Stimulated activated CD8-positive, alpha-beta memory T cell treated with anti-CD3 and anti-CD28 coated beads, Interleukin-12 subunit alpha, Interleukin-12 subunit beta, amount 100 ng/mL, for 4 hours (primary cell): ENCODE measurements at regions not wholly inside any gene's neighbourhood (a gene's known extent, or its start where the extent isn't known, plus 50 kb on each side); places are given as distances from the start of the nearest gene placed in this dataset.
A peak's percentile ranks its signal among the peaks of the same experiment; 100 is the strongest.
"Not testable (repeated sequence)": the region's sequence is repeated elsewhere in the genome, so short reads cannot be mapped to it uniquely, and the experiment has no call there.

ENCODE experiments used
- DNase-seq: peaks from one replicate; pipeline ENCODE4 v3.0.0-alpha.2; 2020; ENCODE audit warnings: low read depth

DNA sequence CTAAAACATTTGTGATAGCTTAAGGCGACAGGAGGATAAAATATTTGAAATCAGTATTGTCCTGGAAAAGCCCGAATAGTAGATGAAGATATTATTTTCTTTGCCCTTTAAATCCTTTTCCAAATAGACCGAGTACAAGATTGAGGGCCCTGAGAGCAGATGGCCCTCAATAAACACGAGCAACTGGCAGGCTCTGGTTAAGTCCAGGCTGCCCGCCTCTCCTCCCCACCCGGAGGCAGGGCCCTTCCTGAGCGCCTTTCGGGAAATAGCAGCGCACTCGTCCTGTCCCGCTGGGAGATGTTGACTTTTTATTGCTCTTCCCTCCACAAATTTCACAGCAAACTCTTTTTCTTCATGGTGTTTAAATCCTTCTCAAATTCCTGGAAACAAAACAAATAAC, 50.8 kb upstream of the MAX start:
- DNase-seq = no peak

DNA sequence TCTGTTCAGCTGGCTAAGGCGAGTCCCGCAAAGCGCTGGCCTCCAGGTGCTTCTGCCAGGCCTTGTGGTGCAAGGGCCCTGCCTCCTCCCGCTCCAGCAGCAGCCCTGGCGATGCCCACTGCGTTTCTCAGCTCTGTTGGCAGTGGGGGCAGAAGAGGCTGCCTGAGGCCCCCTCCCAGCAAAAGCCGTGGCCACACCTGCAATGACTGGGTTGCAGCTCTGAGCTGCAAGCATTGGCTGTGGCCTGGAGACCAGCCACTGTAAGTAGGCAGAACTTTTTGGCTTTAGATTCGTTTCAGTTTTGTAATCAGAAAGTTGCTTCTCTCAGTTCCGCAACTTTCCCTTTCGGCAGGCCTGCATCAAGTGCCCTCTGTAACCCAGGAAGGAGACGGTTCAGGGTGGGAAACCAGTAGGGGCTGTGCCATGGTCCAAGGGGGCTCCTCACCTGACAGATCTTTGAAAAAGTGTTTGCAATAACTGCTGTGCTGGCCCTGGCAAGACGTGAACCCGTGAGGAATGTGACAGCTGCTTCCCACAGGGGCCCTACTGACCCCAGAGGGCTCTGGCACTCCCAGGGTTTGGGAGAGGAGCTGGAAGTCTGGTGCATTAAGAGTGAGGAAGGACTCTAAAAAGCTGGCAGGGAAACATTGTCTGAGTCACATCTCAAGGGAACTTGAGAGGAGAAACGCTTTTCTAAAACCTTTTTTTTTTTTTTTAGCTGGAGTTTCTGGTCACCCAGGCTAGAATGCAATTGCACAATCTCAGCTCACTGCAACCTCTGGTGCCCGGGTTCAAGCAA, 54.5 kb upstream of the MAX start:
- DNase-seq = no peak

DNA sequence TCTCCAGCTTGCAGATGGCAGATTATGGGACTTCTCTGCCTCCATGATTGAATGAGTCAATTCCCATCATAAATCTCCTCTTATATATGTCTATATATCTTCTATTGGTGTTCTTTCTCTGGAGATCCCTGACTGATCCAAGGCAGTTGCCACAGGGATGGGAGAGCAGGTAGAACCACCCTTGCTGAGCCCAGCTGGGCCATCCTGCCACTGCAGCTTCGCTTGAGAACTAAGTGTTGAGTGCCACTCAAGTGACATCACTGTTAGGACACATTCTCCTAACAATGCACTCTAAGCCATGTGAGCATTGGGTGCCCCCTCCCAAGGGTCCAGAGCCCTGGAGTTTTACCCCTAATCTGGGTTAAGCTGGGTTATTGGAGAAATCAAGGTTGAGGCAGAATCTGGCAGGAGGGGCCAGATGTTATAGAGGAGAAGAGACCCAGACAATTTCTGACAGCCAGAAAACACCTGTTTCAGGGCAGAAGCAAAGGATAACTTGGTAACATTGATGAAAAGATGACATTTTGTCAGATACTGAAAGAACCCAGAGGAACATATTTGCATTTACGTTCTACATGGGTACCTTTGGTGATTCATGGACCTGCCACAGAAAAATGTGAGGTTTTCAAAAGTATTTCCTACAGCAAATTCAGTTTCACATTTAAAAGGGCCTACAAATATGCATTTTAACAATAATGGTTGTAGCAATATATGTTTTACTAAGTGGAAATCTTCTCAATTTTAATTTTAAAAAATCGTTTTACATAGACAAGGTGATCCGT, 57.2 kb upstream of the MAX start:
- DNase-seq = no peak

DNA sequence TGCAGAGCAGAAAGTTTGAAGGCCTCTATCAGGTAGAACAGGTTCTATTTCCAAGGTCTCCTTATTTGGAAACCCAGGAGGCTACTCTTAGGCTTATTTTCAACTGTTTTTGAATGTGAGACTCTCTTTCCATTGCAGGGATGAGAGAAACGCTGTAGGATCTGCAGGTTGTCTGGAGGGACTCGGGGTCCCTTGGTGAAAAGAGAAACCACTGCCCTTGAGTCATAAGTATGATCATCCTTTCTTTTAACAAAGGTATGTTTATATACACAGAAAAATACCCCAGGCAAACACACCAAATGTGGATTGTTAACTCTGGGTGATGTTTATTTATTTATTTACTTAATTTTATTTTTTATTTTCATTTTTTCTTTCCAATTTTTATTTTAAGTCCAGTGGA, 57.8 kb upstream of the MAX start:
- no peak for DNase-seq

DNA sequence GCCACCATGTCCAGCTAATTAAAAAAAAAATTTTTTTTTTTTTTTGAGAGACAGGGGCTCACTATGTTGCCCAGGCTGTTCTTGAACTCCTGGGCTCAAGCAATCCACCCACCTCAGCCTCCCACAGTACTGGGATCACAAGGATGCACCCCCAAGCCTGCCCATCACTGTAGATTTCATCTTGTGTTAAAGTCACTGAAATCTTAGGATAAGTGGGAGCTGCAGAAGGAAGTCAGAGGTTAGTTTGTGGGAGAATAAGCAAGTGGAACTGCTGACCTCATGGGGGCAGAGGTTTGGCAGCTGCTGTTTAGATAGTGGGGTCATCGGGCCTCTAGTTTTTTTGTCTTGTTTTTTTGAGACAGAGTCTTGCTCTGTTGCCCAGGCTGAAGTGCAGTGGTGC, 59.7 kb upstream of the MAX start:
- no peak for DNase-seq

DNA sequence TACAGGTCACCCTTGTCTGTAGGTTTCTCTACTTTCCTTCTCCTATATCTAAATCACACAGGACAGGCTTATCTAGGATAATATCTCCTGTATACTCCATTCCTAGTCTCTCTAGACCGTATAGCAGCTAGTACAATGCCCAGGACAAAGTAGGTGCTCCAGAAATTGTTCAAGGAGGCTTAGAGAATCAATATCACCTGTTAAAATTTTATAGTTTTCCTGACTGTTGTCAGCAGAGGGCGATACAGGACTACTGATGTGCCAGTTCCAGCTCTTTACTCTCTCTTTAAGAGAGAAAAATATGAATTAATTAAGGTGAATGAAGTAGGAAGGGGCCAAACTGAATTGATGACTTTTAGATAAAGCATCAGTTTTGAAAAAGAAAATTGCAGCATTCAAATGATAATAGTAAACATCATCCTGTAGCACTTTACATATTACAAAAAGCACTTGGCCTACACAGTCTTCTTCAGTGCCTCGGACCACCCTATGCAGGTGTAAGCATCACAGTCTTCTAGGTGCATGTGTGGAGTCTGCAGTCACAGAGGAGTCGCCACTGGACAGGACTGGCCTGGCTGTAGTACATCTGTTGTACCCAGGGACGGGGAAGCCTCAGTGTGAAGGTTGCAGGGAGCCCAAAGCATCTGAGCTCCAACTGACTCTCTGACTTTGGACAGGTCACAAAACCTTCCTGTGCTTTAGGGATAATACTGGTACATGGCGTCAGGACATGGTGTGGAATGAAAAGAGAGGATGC, 61.9 kb upstream of the MAX start:
- DNase-seq = no peak

DNA sequence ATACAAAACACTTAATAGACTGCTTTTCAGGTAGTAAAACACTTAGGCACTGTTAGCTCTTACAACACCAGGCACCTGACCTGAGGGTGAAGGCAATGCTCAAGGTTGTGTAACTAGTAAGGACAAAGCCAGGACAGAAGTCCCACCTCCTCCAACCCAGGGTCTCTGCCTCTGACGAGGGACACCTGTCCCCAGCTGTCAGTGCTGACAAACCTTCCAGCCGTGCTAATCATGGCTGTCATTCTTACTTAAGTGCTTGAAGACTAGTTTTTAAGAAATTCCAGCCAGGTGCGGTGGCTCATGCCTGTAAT, 62.5 kb upstream of the MAX start:
- no peak for DNase-seq

DNA sequence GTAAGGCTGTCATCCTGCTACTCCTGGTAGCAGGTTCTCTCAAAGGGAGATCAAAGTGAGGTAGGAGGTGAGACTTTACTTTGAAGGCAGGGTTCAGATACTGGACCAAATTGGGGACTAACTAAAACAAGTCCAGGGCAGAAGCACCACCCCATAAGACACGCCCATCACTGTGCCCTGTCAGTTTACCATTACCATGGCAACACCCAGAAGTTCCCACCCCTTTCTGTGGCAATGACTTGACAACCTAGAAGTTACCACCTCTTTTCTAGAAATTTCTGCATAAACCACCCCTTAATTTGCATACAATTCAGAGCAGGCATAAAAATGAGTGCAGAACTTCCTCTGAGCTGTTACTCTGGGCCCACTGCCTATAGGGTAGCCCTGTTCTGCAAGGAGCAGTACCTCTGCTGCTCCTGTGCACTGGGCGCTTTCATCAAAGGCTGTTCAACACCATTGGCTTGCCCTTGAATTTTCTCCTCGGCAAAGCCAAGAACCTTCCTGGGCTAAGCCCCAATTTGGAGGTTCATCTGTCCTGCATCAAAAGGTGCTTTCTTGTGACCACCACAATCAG, 64.8 kb upstream of the MAX start:
- no peak for DNase-seq

DNA sequence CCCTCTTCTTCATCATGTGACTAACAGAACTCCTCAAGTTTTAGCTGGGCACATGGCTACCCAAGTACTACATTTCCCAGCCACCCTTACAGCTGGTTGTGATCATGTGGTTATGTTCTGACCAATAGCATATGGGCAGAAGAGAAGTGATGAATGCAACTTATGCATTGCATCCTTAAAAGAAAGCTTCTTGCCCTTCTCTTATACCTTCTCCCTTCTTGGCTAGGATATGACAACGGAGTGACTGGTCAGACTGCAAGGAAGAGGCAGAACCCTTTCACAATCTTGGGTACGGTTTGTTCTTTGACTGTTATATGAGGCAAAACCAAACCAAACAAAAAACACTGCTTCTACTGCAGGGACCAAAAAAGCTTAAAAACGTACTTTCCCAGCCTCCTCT, 66.5 kb upstream of the MAX start:
- DNase-seq = no peak

DNA sequence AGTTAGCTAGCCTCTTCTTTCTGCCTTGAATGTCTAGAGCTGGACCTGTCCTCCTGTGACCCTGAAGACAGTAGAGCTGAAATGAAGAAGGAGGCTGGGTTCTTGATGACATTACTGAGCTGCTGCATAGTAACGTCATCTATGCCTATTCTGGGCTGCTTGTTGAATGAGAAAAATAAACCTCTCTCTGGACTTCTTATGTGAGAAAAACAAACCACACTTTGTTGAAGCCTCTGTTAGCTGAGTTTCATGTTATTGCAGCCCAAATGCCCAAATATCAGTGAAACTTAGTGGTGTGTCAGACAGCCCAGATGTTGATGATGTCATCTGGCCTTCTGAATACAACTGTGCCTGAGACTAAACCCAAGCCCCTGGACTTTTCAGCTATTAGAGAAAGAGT, 67.0 kb upstream of the MAX start:
- DNase-seq = no peak

DNA sequence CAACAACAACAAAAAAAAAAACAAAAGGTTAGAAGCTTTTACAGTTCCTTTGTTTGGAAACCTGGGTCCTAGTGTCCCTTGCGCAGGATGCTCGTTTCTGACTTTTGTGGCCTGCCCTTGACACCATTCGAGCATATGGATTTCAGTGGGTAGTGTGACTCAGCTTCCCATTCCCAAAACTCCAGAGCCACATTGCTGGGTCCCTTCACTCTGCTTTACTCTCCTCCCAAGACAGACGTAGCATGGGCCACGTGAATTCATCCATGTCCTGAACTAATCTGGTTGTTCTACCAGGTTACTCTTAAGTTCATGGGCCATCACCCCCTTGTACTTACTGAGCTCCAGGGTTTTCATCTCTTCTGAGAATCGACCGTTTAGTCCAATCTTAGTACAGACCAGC, 68.0 kb upstream of the MAX start:
- no peak for DNase-seq

DNA sequence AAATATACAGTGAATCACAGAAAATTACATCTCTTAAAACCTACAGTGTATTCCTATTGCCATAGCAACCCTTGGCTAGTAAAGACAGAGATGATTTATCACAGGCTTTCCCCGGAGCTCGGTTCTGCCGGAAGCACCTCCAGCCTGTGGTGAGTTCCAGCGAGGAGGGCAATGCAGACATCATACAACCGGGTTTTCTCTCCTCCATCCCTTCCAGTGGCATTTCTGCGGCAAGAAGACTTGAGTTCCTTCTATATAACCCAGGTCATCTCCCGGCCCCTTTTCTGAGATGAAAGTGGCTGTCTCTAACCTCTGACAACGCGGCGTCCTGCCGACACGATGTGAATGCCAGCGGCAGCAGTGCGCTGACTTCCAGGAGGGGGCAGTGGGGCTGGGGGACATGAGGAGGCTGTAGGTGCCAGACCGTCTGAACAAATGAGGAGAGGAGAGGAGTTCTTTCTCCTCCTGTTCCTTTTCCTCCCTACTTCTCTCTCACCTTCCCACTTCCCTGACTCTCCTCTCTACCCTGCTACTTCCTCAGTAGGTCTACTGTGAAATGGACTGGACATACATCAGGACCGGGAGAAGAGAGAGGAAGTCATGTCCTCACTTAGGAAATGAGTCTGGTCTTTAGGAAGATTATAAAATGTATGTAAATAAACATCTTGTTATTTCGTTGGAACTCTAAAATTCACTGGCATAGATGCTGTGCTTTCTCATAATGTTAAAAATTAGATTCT, 68.6 kb upstream of the MAX start:
- DNase-seq = peak; percentile 9

DNA sequence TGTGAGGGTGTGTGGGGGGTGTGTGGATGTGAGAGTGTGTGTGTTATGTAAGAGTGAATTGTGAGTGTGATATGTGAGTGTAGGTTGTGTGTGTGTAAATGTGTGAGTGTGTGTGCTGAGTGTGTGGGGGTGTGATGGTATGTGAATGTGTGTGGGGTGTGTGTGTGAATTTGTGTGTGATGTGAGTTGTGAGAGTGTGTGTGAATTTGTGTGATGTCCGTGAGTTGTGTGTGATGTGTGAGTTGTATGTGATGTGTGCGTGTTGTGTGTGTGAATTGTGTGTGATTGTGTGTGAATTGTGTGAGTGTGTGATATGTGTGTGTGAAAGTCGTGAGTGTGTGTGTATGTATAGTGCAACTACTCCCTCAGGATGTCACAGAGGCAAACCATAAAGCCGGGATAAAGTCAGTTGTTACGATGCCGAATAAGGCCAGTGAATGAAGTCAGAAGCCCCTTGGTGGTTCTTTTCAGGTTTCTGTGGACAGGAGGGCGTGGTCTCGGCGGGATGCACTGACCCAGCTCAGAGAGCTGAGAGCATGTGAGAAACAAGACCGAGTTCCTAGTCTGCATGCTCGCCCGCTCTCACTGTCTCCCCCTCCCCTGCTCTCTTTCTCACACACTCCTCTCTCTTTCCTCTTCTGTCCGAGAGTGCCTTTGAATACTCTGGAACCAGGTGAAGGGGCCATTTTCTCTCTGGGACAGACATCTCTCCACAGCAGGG, 71.8 kb upstream of the MAX start:
- DNase-seq = no peak

DNA sequence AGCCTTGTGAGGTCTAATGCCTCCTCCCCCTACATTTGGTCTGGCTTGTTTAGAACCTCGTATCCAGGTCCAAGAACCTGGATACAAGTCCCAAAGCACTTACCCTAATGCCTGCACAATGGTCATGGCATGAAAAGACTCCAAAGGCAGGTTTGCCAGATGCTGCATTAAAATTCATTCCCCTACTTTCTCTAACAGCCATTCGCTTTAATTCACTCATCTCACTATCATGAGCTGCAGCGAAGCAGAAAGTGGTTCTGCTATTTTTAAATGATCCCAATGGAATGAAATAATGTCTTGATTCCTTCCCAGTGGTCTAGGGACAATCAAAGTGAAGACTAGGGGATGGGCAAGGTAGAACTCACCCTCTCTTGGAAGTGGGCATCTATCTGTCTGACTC, 72.5 kb upstream of the MAX start:
- DNase-seq = no peak

DNA sequence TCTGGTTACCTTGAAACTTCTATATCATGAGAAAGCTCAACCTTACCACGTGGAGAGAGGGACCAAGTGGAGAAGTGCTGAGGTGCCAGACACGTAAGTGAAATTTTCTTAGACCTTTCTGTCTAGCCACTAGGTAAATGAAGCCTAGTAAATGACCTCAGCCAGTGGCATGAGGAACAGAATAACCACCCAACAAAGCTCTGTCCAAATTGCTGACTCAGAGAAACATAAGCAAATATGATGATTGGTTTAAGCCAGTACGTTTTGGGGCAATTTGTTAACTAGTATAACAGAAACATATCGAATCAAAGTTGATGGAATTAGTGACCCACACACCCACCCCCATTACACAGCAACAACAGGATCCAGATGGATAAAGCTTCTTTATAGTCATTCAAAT, 75.2 kb upstream of the MAX start:
- no peak for DNase-seq

DNA sequence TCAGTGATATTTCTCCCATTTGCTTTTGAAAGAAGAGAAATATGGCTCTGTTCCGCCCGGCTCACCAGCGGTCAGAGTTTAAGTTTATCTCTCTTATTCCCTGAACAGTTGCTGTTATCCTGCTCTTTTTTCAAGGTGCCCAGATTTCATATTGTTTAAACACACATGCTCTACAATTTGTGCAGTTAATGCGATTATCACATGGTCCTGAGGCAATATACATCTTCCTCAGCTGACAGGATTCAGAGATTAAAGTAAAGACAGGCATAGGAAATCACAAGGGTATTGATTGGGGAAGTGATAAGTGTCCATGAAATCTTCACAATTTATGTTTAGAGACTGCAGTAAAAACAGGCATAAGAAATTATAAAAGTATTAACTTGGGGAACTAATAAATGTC, 76.9 kb upstream of the MAX start:
- DNase-seq = not testable (repeated sequence)

DNA sequence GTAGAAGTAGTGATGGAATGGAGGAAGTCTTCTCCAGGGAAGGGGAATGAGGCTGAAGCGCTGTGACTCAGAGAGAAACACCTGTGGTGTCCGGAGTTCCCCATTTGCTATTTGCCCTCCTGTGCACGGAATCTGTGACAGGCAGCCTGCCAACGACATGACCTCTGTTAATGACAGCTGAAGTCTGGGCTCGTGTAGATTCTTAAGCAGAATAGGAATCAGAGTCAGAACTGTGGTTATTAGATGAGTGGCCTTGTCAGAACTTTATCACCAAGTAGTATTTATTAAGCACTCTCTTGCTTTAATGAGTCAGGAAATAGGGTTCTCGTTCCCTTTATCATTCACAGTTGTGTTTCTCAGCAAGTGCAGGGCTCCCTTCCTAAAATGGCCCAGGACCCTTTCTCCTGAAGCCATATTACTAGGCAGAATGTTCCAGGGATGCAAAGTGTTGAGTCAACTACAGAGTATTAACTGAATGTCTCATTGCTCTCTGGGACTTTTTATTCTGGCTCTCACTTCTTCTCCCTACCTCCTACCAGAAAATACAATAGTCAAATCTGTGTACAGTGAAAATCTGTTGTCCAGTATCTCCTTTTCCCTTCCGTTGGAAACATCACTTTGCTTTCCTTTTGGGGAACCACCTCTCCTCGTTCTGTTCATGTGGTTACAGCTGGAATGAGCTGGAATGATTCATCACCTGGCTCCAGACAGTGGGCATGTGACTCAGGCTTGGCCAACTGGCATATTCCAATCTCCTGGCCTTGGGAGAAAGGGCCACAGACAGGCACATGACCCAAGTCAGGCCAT, 77.8 kb upstream of the MAX start:
- no peak for DNase-seq

DNA sequence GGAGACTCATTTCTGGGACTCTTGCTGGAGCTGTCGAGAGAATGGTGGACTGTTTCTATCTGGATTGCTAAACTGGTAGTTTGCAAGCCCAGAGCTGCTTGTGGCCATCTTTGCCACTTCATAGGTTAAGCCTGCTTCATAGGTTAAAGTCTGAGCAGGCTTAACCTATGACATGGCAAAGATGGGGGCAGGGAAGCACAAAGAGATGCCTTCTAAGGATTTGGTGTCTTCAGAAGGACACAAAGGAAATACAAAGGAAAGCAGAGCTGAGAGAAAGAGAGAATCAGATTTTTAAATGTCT, 78.4 kb upstream of the MAX start:
- DNase-seq = no peak

DNA sequence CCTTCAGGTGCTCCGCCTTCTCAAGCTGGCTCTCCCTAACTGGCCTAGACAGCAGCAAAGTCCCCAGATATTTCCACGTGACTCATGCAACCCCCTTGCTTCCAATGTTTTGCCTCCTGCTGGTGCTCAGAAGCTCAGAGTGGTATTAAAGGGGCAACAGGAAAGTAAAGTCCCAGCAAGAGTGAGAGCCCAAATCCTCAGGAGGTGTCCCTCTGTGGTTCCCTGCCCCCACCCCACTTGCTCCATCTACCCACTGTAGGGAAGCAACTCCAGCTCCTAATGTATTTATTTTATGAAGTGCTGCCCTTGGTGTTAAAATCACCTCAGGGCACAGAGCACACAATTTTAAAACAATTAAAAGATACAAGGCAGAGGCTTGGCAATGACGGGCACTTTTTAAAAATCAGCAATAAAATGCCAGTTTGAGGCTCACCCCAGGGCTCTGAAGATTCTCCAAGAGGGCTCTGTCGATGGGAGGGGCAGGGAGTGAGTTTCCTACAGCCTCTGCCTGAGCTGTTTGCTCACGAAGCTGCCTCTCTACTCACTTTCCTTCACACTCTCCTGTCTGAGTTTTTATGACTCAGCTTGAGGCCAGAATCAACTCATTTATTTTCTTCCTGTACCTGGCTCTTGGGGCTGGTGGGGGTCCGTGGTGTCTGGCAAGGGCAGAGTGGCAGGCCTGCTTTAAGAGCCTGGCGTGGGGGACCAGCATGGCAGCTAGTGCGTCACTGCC, 81.9 kb upstream of the MAX start:
- no peak for DNase-seq

DNA sequence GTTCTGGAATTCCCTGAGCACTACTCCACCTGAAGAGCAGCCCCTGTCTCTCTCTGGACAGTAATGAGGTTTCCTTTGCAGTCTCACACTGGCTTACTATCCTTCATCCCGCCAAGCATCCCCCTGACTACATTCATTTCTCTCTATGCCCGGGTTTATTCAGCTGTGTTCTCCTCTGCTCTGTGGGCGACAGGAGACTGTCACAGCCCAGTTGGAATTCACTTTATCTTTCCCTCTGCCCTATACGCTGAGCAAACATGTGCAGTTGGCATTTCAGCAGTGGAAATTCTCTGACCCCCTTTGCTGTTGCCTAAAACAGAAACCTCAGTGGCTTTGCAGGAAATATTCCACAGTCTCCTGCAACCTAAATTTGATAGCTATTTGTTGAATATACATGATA, 83.5 kb upstream of the MAX start:
- DNase-seq = no peak
